HG02588 (cell line): ENCODE measurements at regions not wholly inside any gene's neighbourhood (a gene's known extent, or its start where the extent isn't known, plus 50 kb on each side); places are given as distances from the start of the nearest gene placed in this dataset.

Experiments
- ATAC-seq: cut with Tn5 transposase; IDR thresholded peaks from one replicate; pipeline ENCODE4 v1.9.1; 2021; ENCODE audit warnings: mild to moderate bottlenecking, moderate library complexity; ENCODE audit not compliant: unreplicated experiment

- no peak for ATAC-seq
Observed at GRCh38 chr3:30162579-30162978, 443.8 kb upstream of the TGFBR2 start.

- no peak for ATAC-seq
Observed at GRCh38 chr3:30166535-30166934, 439.9 kb upstream of the TGFBR2 start.

GRCh38 chr3:30167541-30168011, 438.8 kb upstream of the TGFBR2 start:
- ATAC-seq, result no peak

GRCh38 chr3:30169487-30169886, 436.9 kb upstream of the TGFBR2 start:
- no peak for ATAC-seq

- no peak for ATAC-seq
Observed at GRCh38 chr3:30170681-30171438, 435.5 kb upstream of the TGFBR2 start.

- ATAC-seq, result no peak
Observed at GRCh38 chr3:30174357-30174756, 432.0 kb upstream of the TGFBR2 start.

- no peak for ATAC-seq
Observed at GRCh38 chr3:30180310-30181177, 425.9 kb upstream of the TGFBR2 start.

- ATAC-seq, result no peak
Observed at GRCh38 chr3:30181178-30181465, 425.3 kb upstream of the TGFBR2 start.

GRCh38 chr3:30181581-30181980, 424.8 kb upstream of the TGFBR2 start:
- ATAC-seq, result no peak

- no peak for ATAC-seq
Observed at GRCh38 chr3:30183421-30183820, 423.0 kb upstream of the TGFBR2 start.

GRCh38 chr3:30184091-30184810, 422.1 kb upstream of the TGFBR2 start:
- no peak for ATAC-seq

GRCh38 chr3:30185872-30186271, 420.5 kb upstream of the TGFBR2 start:
- no peak for ATAC-seq

GRCh38 chr3:30186741-30187219, 419.6 kb upstream of the TGFBR2 start:
- ATAC-seq, result no peak

GRCh38 chr3:30187366-30187765, 419.0 kb upstream of the TGFBR2 start:
- ATAC-seq, result no peak

- ATAC-seq, result no peak
Observed at GRCh38 chr3:30188713-30189112, 417.7 kb upstream of the TGFBR2 start.

- no peak for ATAC-seq
Observed at GRCh38 chr3:30189900-30190299, 416.5 kb upstream of the TGFBR2 start.

- no peak for ATAC-seq
Observed at GRCh38 chr3:30193625-30194044, 412.8 kb upstream of the TGFBR2 start.

GRCh38 chr3:30195352-30195751, 411.0 kb upstream of the TGFBR2 start:
- no peak for ATAC-seq

GRCh38 chr3:30198162-30198561, 408.2 kb upstream of the TGFBR2 start:
- no peak for ATAC-seq

- ATAC-seq, result no peak
Observed at GRCh38 chr3:30199096-30199759, 407.2 kb upstream of the TGFBR2 start.

- no peak for ATAC-seq
Observed at GRCh38 chr3:30199855-30200254, 406.5 kb upstream of the TGFBR2 start.
